ENCODE measurements at regions not wholly inside any gene's neighbourhood (a gene's known extent, or its start where the extent isn't known, plus 50 kb on each side); places are given as distances from the start of the nearest gene placed in this dataset.

- no peaks in the 10 kb centered on the region for H3K36me3 ChIP-seq (ENCODE audit: control insufficient read depth, insufficient read depth, low read length)
- TF ChIP-seq CTCF (IDR thresholded peaks at IDR 0.05; ENCODE audit: insufficient read depth, low read length, severe bottlenecking), result no peak
- H3K27me3 ChIP-seq (ENCODE audit: control insufficient read depth, insufficient read depth, low read length), result no peaks in the 10 kb centered on the region
- H3K4me3 ChIP-seq (ENCODE audit: low read depth, low read length), result no peak overlapping the region
- FAIRE-seq (no peak), DNase-seq (ENCODE audit: low read depth) (no peak)
These were observed 109.7 kb upstream of the SYT6 start for GRCh38 chr1:114263343-114263742.

- FAIRE-seq (no peak), DNase-seq (ENCODE audit: low read depth) (no peak)
- H3K27me3 ChIP-seq (ENCODE audit: control insufficient read depth, insufficient read depth, low read length), result no peaks in the 10 kb centered on the region
- H3K36me3 ChIP-seq (ENCODE audit: control insufficient read depth, insufficient read depth, low read length), result no peaks in the 10 kb centered on the region
- no peak overlapping the region for H3K4me3 ChIP-seq (ENCODE audit: low read depth, low read length)
- no peak for TF ChIP-seq CTCF (IDR thresholded peaks at IDR 0.05; ENCODE audit: insufficient read depth, low read length, severe bottlenecking)
These were observed 108.7 kb upstream of the SYT6 start for GRCh38 chr1:114262337-114262736.

GRCh38 chr1:114260805-114261484, 107.3 kb upstream of the SYT6 start:
- FAIRE-seq (no peak), DNase-seq (ENCODE audit: low read depth) (no peak)
- Histone ChIP-seq H3K36me3 (ENCODE audit: control insufficient read depth, insufficient read depth, low read length) (no peaks in the 10 kb centered on the region), H3K27me3 (ENCODE audit: control insufficient read depth, insufficient read depth, low read length) (no peaks in the 10 kb centered on the region), H3K4me3 (ENCODE audit: low read depth, low read length) (no peak overlapping the region)
- TF ChIP-seq CTCF (IDR thresholded peaks at IDR 0.05; ENCODE audit: insufficient read depth, low read length, severe bottlenecking), result no peak

GRCh38 chr1:114259511-114260160, 106.0 kb upstream of the SYT6 start:
- DNase-seq (ENCODE audit: low read depth), result no peak
- H3K27me3 ChIP-seq (ENCODE audit: control insufficient read depth, insufficient read depth, low read length), result no peaks in the 10 kb centered on the region
- TF ChIP-seq CTCF (IDR thresholded peaks at IDR 0.05; ENCODE audit: insufficient read depth, low read length, severe bottlenecking), result no peak
- H3K4me3 ChIP-seq (ENCODE audit: low read depth, low read length), result no peak overlapping the region
- FAIRE-seq, result no peak
- H3K36me3 ChIP-seq (ENCODE audit: control insufficient read depth, insufficient read depth, low read length), result no peaks in the 10 kb centered on the region

- TF ChIP-seq CTCF (IDR thresholded peaks at IDR 0.05; ENCODE audit: insufficient read depth, low read length, severe bottlenecking), result no peak
- Histone ChIP-seq H3K27me3 (ENCODE audit: control insufficient read depth, insufficient read depth, low read length) (no peaks in the 10 kb centered on the region), H3K4me3 (ENCODE audit: low read depth, low read length) (no peak overlapping the region), H3K36me3 (ENCODE audit: control insufficient read depth, insufficient read depth, low read length) (no peaks in the 10 kb centered on the region)
- FAIRE-seq (no peak), DNase-seq (ENCODE audit: low read depth) (no peak)
These were observed 105.0 kb upstream of the SYT6 start for GRCh38 chr1:114258633-114259032.
